Upper lobe of right lung (tissue), 1 donor: ENCODE measurements at regions not wholly inside any gene's neighbourhood (a gene's known extent, or its start where the extent isn't known, plus 50 kb on each side); places are given as distances from the start of the nearest gene placed in this dataset.
A peak's percentile ranks its signal among the peaks of the same experiment; 100 is the strongest.

ENCODE experiments used
- ATAC-seq: fragments of 200-7000 bp; cut with Tn5 transposase; one replicate; pipeline ENCODE4 v1.9.1; 2020; ENCODE audit warnings: mild to moderate bottlenecking, moderate library complexity
- DNase-seq: peaks from one replicate; pipeline ENCODE4 v3.0.0-alpha.2; 2020
- H3K27ac ChIP-seq: fragments of 200-600 bp; one replicate; pipeline ENCODE4 v1.8.0; 2022
- H3K27me3 ChIP-seq: fragments of 200-600 bp; one replicate; pipeline ENCODE4 v1.8.0; 2022; ENCODE audit warnings: mild to moderate bottlenecking
- H3K36me3 ChIP-seq: fragments of 200-600 bp; one replicate; pipeline ENCODE4 v1.8.0; 2022
- H3K4me1 ChIP-seq: fragments of 200-600 bp; one replicate; pipeline ENCODE4 v1.8.0; 2022
- H3K4me3 ChIP-seq: fragments of 200-600 bp; one replicate; pipeline ENCODE4 v1.8.0; 2022; ENCODE audit warnings: mild to moderate bottlenecking
- H3K9me3 ChIP-seq: fragments of 200-600 bp; one replicate; pipeline ENCODE4 v1.8.0; 2022
- intact Hi-C: fragments of 100-400 bp; cut with DNase I; formaldehyde crosslinking; loops from one replicate; pipeline ENCODE4 v1.11.0; 2022
- TF ChIP-seq, protein P1 (sequence below): fragments of 200-600 bp; IDR thresholded peaks from one replicate; pipeline ENCODE4 v1.8.0; 2022; ENCODE audit warnings: antibody characterized with exemption
- donor health status: DM: no; HTN: yes; CAD: no; lungs with severe emphysema.

DNA sequence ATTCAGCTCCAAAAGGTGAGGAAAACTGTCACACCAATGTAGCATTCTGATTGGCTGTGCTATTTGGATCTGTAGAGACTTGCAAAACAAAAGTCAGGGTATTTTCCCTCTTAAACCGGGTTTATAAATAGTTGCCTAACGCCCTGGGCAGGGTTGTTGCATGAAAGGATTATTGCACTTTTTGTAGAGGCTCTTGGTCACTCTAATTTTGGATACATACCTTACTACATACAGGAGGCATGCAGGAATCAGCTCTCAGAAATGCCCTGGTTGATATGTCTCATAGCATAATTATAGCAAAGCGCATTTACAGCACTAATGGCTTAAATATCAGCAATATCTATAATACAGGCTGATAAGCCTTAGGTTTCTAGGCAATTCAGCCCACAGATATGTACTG is 200.0 kb upstream of the GDNF start:
- ATAC-seq (no peak), DNase-seq (no peak)
- Histone ChIP-seq H3K27ac (no peak overlapping the region), H3K4me3 (no peak overlapping the region), H3K27me3 (no peaks in the 10 kb centered on the region), H3K9me3 (no peaks in the 10 kb centered on the region), H3K36me3 (no peaks in the 10 kb centered on the region), H3K4me1 (no peaks in the 10 kb centered on the region)
- intact Hi-C loops = no loop called here
- TF ChIP-seq, protein P1, sequence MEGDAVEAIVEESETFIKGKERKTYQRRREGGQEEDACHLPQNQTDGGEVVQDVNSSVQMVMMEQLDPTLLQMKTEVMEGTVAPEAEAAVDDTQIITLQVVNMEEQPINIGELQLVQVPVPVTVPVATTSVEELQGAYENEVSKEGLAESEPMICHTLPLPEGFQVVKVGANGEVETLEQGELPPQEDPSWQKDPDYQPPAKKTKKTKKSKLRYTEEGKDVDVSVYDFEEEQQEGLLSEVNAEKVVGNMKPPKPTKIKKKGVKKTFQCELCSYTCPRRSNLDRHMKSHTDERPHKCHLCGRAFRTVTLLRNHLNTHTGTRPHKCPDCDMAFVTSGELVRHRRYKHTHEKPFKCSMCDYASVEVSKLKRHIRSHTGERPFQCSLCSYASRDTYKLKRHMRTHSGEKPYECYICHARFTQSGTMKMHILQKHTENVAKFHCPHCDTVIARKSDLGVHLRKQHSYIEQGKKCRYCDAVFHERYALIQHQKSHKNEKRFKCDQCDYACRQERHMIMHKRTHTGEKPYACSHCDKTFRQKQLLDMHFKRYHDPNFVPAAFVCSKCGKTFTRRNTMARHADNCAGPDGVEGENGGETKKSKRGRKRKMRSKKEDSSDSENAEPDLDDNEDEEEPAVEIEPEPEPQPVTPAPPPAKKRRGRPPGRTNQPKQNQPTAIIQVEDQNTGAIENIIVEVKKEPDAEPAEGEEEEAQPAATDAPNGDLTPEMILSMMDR = no peak

DNA sequence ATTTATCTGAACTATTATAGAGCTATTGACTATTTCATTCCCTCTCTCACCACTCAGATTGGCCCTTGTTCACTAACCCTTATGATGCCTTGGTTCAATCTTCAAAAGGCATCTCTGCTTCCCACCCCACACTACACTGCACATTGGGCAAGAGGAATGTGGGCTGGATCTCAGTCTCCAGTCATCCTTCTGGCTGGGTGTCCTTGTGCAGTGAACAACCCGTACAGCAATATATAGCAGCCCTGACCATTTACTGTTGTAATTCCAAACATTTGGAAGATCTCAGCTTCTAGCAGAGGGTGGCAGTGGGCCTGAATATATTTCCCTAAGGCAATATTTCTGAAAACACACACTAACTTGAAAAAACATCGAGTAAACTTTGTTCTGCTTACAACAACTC is 199.2 kb upstream of the GDNF start:
- Histone ChIP-seq H3K27me3 (no peaks in the 10 kb centered on the region), H3K36me3 (no peaks in the 10 kb centered on the region), H3K27ac (no peak overlapping the region), H3K4me1 (no peaks in the 10 kb centered on the region), H3K9me3 (no peaks in the 10 kb centered on the region), H3K4me3 (no peak overlapping the region)
- DNase-seq (no peak), ATAC-seq (no peak)
- TF ChIP-seq, protein P1 = no peak
- intact Hi-C loops = no loop called here

DNA sequence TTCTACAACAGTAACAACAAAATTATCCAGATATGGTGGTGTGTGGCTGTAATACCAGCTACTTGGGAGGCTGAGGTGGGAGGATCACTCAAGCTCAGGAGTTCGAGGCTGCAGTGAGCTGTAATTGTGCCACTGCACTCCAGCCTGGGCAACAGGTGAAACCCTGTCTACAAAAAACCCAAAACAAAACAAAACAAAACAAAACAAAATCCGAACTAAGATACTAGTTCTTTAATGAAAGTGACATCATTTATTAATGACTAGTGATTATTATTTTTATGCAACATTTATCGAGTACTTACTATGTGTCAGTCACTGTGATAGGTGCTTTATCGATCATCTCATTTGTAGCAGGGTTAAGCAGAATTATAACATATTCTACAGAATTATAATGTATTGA is 196.9 kb upstream of the GDNF start:
- ATAC-seq (no peak), DNase-seq (no peak)
- intact Hi-C loops = no loop called here
- Histone ChIP-seq H3K27me3 (no peaks in the 10 kb centered on the region), H3K9me3 (no peaks in the 10 kb centered on the region), H3K4me1 (no peaks in the 10 kb centered on the region), H3K36me3 (no peaks in the 10 kb centered on the region), H3K4me3 (no peak overlapping the region), H3K27ac (no peak overlapping the region)
- TF ChIP-seq, protein P1 = no peak

DNA sequence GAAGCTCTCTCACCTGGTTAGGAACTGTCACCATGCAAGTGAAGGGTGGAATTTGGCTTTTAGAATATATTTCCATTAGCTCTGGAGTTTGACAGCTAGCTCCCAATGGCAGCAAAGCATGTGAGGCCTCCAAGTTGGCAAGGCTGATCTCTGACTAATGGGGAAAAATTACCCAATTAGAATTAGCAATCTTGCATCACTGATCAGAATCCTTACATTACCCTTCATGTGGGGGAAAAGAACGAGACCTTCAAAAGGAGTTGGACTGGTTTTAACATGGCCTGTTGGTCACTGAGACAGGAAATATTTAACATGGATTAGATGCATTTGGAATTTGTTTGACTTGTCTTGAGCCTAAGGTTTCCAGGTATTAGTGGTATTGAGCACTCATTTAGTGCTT is 192.3 kb upstream of the GDNF start:
- DNase-seq (no peak), ATAC-seq (no peak)
- Histone ChIP-seq H3K27me3 (no peaks in the 10 kb centered on the region), H3K36me3 (no peaks in the 10 kb centered on the region), H3K9me3 (no peaks in the 10 kb centered on the region), H3K27ac (no peak overlapping the region), H3K4me3 (no peak overlapping the region), H3K4me1 (no peaks in the 10 kb centered on the region)
- TF ChIP-seq, protein P1 = no peak
- intact Hi-C loops = no loop called here

DNA sequence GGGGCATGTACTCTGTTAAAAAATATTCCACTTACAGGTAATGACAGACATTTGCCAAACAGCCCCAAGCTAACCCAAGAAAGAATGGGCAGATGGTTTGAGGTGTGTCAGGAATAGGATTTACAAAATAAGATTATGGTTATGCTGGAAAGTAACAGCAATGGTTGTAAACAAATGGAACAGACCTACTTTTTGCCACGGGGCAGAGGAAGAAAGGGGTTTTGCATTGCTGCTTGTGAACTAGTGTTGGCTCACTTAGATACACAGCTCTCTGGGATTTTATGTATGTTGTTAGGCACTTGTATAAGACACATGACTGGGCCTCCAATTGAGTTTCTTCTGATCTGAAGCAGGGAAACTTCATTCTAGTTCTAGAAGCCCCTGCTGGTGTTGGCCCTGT is 191.5 kb upstream of the GDNF start:
- Histone ChIP-seq H3K36me3 (no peaks in the 10 kb centered on the region), H3K27ac (no peak overlapping the region), H3K9me3 (no peaks in the 10 kb centered on the region), H3K27me3 (no peaks in the 10 kb centered on the region), H3K4me1 (no peaks in the 10 kb centered on the region), H3K4me3 (no peak overlapping the region)
- TF ChIP-seq, protein P1 = no peak
- intact Hi-C loops = no loop called here
- ATAC-seq = no peak
- DNase-seq = no peak

DNA sequence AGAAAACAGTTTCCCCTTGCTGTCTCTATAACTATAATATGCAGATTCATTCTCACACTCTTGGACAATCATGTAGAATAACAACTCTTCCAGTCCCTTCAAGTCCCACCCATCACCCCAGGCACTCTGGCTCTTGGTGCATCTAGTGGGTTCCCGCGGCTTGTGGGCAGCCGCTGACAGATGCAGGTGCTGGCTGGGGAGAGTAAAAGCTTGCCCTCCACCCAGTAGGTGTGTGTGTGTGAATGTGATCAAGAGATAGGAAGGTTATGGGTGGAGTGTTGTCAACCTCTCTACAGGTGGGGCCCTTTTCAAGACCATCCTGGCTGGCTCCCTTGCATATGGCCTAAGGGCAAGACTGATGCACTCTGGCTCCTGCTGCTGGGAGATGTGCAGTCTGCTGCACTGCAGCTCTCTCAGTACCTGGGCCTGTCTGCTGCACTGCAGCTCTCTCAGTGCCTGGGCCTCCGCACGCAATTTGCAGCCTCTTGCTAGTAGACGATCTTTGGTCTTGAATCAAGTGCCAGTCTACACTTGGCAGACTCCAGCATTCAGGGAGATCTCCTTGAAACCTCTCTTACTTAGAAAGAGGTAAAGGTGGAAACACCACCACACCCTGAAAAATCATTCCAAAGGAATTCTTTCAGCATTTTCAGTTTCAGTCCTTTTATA is 189.7 kb upstream of the GDNF start:
- intact Hi-C loops = no loop called here
- ATAC-seq (peak; percentile 38), DNase-seq (no peak)
- Histone ChIP-seq H3K4me1 (no peaks in the 10 kb centered on the region), H3K4me3 (no peak overlapping the region), H3K36me3 (no peaks in the 10 kb centered on the region), H3K9me3 (no peaks in the 10 kb centered on the region), H3K27me3 (no peaks in the 10 kb centered on the region), H3K27ac (no peak overlapping the region)
- TF ChIP-seq, protein P1 = no peak
